GM23248 (cell line): ENCODE measurements at regions not wholly inside any gene's neighbourhood (a gene's known extent, or its start where the extent isn't known, plus 50 kb on each side); places are given as distances from the start of the nearest gene placed in this dataset.

ENCODE experiments used
- DNase-seq: peaks from one replicate; pipeline ENCODE4 v3.0.0-alpha.2; 2015
- H2AFZ ChIP-seq: fragments of 200-600 bp; sonication (generic); 2 replicates; pipeline ENCODE4 v1.6.1; 2016; ENCODE audit warnings: antibody characterized with exemption
- H3F3A ChIP-seq: fragments of 200-600 bp; sonication (generic); 2 replicates; pipeline ENCODE4 v1.6.1; 2016; ENCODE audit warnings: mild to moderate bottlenecking, antibody characterized with exemption, mixed run types; ENCODE audit not compliant: insufficient read depth
- H3K27ac ChIP-seq: fragments of 200-600 bp; sonication (generic); 2 replicates; pipeline ENCODE4 v1.5.1; 2016; ENCODE audit warnings: mild to moderate bottlenecking
- H3K27me3 ChIP-seq: fragments of 200-600 bp; sonication (generic); replicated peaks from 2 replicates; pipeline ENCODE4 v1.6.1; 2016; ENCODE audit warnings: mild to moderate bottlenecking; ENCODE audit not compliant: insufficient read depth
- H3K36me3 ChIP-seq: fragments of 200-600 bp; sonication (generic); 2 replicates; pipeline ENCODE4 v1.6.1; 2016; ENCODE audit warnings: low read depth, mild to moderate bottlenecking
- H3K4me1 ChIP-seq: fragments of 200-600 bp; sonication (generic); 2 replicates; pipeline ENCODE4 v1.6.1; 2016; ENCODE audit warnings: mild to moderate bottlenecking; ENCODE audit not compliant: insufficient read depth
- H3K4me2 ChIP-seq: fragments of 200-600 bp; sonication (generic); one replicate; pipeline ENCODE4 v1.6.1; 2016; ENCODE audit warnings: mild to moderate bottlenecking; ENCODE audit not compliant: unreplicated experiment
- H3K4me3 ChIP-seq: fragments of 200-600 bp; sonication (generic); 2 replicates; pipeline ENCODE4 v1.5.1; 2016; ENCODE audit warnings: mild to moderate bottlenecking
- H3K79me2 ChIP-seq: fragments of 200-600 bp; sonication (generic); 2 replicates; pipeline ENCODE4 v1.6.1; 2016; ENCODE audit warnings: mild to moderate bottlenecking; ENCODE audit not compliant: insufficient read depth
- H3K9ac ChIP-seq: fragments of 200-600 bp; sonication (generic); 2 replicates; pipeline ENCODE4 v1.6.1; 2016; ENCODE audit warnings: mild to moderate bottlenecking
- H3K9me2 ChIP-seq: fragments of 200-600 bp; sonication (generic); 2 replicates; pipeline ENCODE4 v1.6.1; 2016; ENCODE audit warnings: mixed run types, mild to moderate bottlenecking, moderate library complexity; ENCODE audit not compliant: insufficient read depth
- H3K9me3 ChIP-seq: fragments of 200-600 bp; sonication (generic); one replicate; pipeline ENCODE4 v1.6.1; 2017; ENCODE audit warnings: low read depth
- H4K20me1 ChIP-seq: fragments of 200-600 bp; sonication (generic); 2 replicates; pipeline ENCODE4 v1.6.0; 2016; ENCODE audit not compliant: insufficient read depth
- EZH2 ChIP-seq: fragments of 200-600 bp; sonication (generic); IDR thresholded peaks from 2 replicates; pipeline ENCODE4 v1.6.1; 2018; ENCODE audit warnings: antibody characterized with exemption, mild to moderate bottlenecking; ENCODE audit not compliant: insufficient read depth, poor library complexity, severe bottlenecking
- EZH2phosphoT487 ChIP-seq: fragments of 200-600 bp; sonication (generic); IDR thresholded peaks from 2 replicates; pipeline ENCODE4 v1.6.1; 2018; ENCODE audit warnings: antibody characterized with exemption, moderate library complexity, mild to moderate bottlenecking, low read depth; ENCODE audit not compliant: insufficient read depth
- WGBS, 2 experiments: methylation state at CpG; one replicate each; pipeline ENCODE4 v1.1.6; 2015 to 2017; ENCODE audit warnings: low lambda C conversion rate in 2 of 2, low coverage in 1 of 2; ENCODE audit errors: missing lambda C conversion rate in 2 of 2; 5-methylcytosine and 5-hydroxymethylcytosine counted together
- in situ Hi-C: fragments of 300-500 bp; cut with MboI; formaldehyde crosslinking; loops from 2 replicates; pipeline ENCODE4 v1.15.0; 2020

GRCh38 chr2:239882781-239883180 lies 142.4 kb downstream of the NDUFA10 start:
- Histone ChIP-seq H3K79me2 (no peaks in the 10 kb centered on the region), H2AFZ (no peak overlapping the region), H3F3A (no peaks in the 10 kb centered on the region), H4K20me1 (no peaks in the 10 kb centered on the region), H3K4me2 (no peak overlapping the region), H3K9me3 (peaks cover 2% of the 10 kb centered on the region), H3K9ac (no peak overlapping the region), H3K4me1 (no peaks in the 10 kb centered on the region), H3K9me2 (no peaks in the 10 kb centered on the region), H3K27ac (no peak overlapping the region), H3K4me3 (no peak overlapping the region), H3K36me3 (no peaks in the 10 kb centered on the region), H3K27me3 (no peaks in the 10 kb centered on the region)
- DNase-seq: no peak
- WGBS, 2 experiments: 42 to 51% methylated on average over 4 of the region's 4 CpGs
- in situ Hi-C loops: no loop called here
- TF ChIP-seq EZH2 (no peak), EZH2phosphoT487 (no peak)

DNA sequence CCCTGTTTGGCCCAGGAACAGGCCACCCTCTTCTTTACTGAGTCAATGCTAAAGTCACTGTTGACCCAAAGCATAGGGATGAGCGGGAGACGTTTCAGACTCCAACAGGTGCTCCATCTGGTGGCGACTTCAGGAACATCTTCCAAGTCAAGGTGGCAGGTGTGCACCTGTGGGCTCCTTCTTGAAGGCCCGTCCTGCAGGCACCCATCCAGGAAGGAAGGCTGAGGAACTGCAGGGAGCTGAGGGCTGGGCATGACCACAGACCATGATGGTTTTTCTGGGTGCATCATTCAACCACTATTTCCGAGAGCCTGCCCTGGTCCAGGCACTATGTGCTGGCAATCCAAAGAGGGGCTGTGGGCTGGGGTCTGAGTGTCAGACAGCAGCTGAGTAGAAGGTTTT lies 142.8 kb downstream of the NDUFA10 start:
- WGBS, 2 experiments: 36% methylated on average over 5 of the region's 5 CpGs
- Histone ChIP-seq H3K9me3 (peaks cover 2% of the 10 kb centered on the region), H4K20me1 (no peaks in the 10 kb centered on the region), H3K36me3 (no peaks in the 10 kb centered on the region), H3K9me2 (no peaks in the 10 kb centered on the region), H2AFZ (no peak overlapping the region), H3K4me2 (no peak overlapping the region), H3K27me3 (no peaks in the 10 kb centered on the region), H3K4me1 (no peaks in the 10 kb centered on the region), H3K9ac (no peak overlapping the region), H3K4me3 (no peak overlapping the region), H3F3A (no peaks in the 10 kb centered on the region), H3K79me2 (no peaks in the 10 kb centered on the region), H3K27ac (no peak overlapping the region)
- in situ Hi-C loops: no loop called here
- TF ChIP-seq EZH2 (no peak), EZH2phosphoT487 (no peak)
- peak; percentile 30 for DNase-seq

- Histone ChIP-seq H3K9me3 (peaks cover 2% of the 10 kb centered on the region), H2AFZ (no peak overlapping the region), H3K4me2 (no peak overlapping the region), H3K4me1 (no peaks in the 10 kb centered on the region), H3K27me3 (no peaks in the 10 kb centered on the region), H3K36me3 (no peaks in the 10 kb centered on the region), H3K9me2 (no peaks in the 10 kb centered on the region), H3F3A (no peaks in the 10 kb centered on the region), H3K4me3 (no peak overlapping the region), H3K79me2 (no peaks in the 10 kb centered on the region), H3K27ac (no peak overlapping the region), H3K9ac (no peak overlapping the region), H4K20me1 (no peaks in the 10 kb centered on the region)
- in situ Hi-C loops: no loop called here
- peak; percentile 19 for DNase-seq
- 12 to 13% methylated on average over 17 of the region's 17 CpGs for WGBS, 2 experiments
- TF ChIP-seq EZH2: no peak
- no peak for TF ChIP-seq EZH2phosphoT487
These were observed 143.4 kb downstream of the NDUFA10 start for GRCh38 chr2:239881561-239882320.

DNA sequence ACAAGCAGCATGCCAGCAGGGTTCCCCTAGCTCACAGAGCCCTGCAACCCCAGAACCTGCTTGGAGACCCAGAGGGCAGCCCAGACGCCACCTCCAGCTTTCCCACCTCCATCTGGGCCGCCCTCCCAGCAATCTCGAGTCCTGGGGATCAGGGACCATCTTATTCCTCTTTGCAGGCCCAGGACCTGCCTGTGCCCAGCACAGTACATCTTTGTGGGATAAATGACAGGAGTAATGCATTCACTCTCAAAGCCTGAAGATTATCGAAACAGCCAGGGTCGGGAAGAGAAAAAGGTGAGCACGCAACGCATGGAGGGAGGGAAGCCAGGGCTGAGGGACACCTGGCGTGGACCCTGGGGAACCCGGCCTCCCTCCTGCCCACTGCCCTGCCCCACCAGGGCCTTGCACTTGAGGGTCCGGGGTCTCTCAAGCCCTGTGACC lies 144.1 kb downstream of the NDUFA10 start:
- no peak for DNase-seq
- in situ Hi-C loops: no loop called here
- Histone ChIP-seq H3F3A (no peaks in the 10 kb centered on the region), H3K27ac (no peak overlapping the region), H3K9me2 (no peaks in the 10 kb centered on the region), H3K9ac (no peak overlapping the region), H3K4me2 (no peak overlapping the region), H3K36me3 (no peaks in the 10 kb centered on the region), H3K4me3 (no peak overlapping the region), H3K4me1 (no peaks in the 10 kb centered on the region), H3K79me2 (no peaks in the 10 kb centered on the region), H3K9me3 (peaks cover 2% of the 10 kb centered on the region), H3K27me3 (no peaks in the 10 kb centered on the region), H2AFZ (no peak overlapping the region), H4K20me1 (no peaks in the 10 kb centered on the region)
- no peak for TF ChIP-seq EZH2phosphoT487
- TF ChIP-seq EZH2: no peak
- WGBS, 2 experiments: 58 to 64% methylated on average over 10 of the region's 10 CpGs
